ENCODE measurements at regions not wholly inside any gene's neighbourhood (a gene's known extent, or its start where the extent isn't known, plus 50 kb on each side); places are given as distances from the start of the nearest gene placed in this dataset.
A peak's percentile ranks its signal among the peaks of the same experiment; 100 is the strongest.

DNA sequence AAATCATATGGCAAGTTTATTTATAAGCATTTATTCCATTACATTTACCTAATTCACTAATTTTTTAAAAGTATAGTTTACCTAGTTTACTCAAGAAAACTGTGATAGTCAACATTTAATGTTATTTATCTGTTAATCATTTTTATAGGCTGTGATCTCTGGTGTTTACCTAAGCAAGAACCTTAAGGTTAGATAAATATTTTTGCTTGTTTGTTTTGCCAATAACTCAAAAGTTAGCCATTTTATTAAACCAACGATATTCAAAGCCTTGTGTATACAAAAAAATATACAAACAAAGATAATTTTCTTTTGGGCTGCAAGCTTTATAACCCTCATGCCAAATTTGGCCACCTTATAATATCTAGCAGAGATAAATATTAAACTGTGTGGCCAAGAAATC lies 157.3 kb downstream of the SLCO1B3 start:
- Histone ChIP-seq H3K27me3 (ENCODE audit: control insufficient read depth in 2 of 2, insufficient read depth in 2 of 2, low read length in 2 of 2) (no peaks in the 10 kb centered on the region), H3K27ac (ENCODE audit: low read depth, low read length) (no peak overlapping the region), H3K9me3 (ENCODE audit: control insufficient read depth in 2 of 3, low read length in 3 of 3) (no peaks in the 10 kb centered on the region), H3K36me3 (ENCODE audit: control insufficient read depth in 2 of 3, insufficient read depth in 3 of 3, low read length in 3 of 3) (no peaks in the 10 kb centered on the region), H3K4me1 (ENCODE audit: control insufficient read depth in 2 of 2, insufficient read depth in 2 of 2, low read length in 2 of 2) (no peaks in the 10 kb centered on the region), H3K4me3 (ENCODE audit: low read length) (no peak overlapping the region)
- no peak overlapping the region for H3K4me3 Mint-ChIP-seq
- ATAC-seq: no peak
- peaks cover 0 to 6% (median 2%) of the 10 kb centered on the region in 11 donors for H3K9me3 Mint-ChIP-seq
- peaks cover 0 to 3% (median 0%) of the 10 kb centered on the region in 7 donors for H3K4me1 Mint-ChIP-seq
- ChIA-PET POLR2A (no interaction called here), CTCF (no interaction called here)
- H3K36me3 Mint-ChIP-seq: no peaks in the 10 kb centered on the region
- H3K27ac Mint-ChIP-seq: no peak overlapping the region
- no peak for DNase-seq
- no peaks in the 10 kb centered on the region for H3K27me3 Mint-ChIP-seq
- intact Hi-C loops (cut with micrococcal nuclease): no loop called here

GRCh38 chr12:20969766-20970165 lies 159.3 kb downstream of the SLCO1B3 start:
- H3K9me3 ChIP-seq (ENCODE audit: control insufficient read depth in 2 of 3, low read length in 3 of 3): no peaks in the 10 kb centered on the region
- ATAC-seq (no peak), DNase-seq (no peak)
- H3K4me3 ChIP-seq (ENCODE audit: low read length): no peak overlapping the region
- no peaks in the 10 kb centered on the region for H3K36me3 Mint-ChIP-seq
- no peak overlapping the region for H3K27ac Mint-ChIP-seq
- ChIA-PET CTCF (no interaction called here), POLR2A (no interaction called here)
- no peak overlapping the region for H3K4me3 Mint-ChIP-seq
- no peaks in the 10 kb centered on the region for H3K4me1 ChIP-seq (ENCODE audit: control insufficient read depth in 2 of 2, insufficient read depth in 2 of 2, low read length in 2 of 2)
- H3K9me3 Mint-ChIP-seq: peaks cover 0 to 15% (median 5%) of the 10 kb centered on the region in 11 donors
- H3K27me3 ChIP-seq (ENCODE audit: control insufficient read depth in 2 of 2, insufficient read depth in 2 of 2, low read length in 2 of 2): no peaks in the 10 kb centered on the region
- H3K27ac ChIP-seq (ENCODE audit: low read depth, low read length): no peak overlapping the region
- intact Hi-C loops (cut with micrococcal nuclease): no loop called here
- H3K27me3 Mint-ChIP-seq: no peaks in the 10 kb centered on the region
- no peaks in the 10 kb centered on the region for H3K36me3 ChIP-seq (ENCODE audit: control insufficient read depth in 2 of 3, insufficient read depth in 3 of 3, low read length in 3 of 3)
- H3K4me1 Mint-ChIP-seq: peaks cover 0 to 3% (median 0%) of the 10 kb centered on the region in 7 donors

DNA sequence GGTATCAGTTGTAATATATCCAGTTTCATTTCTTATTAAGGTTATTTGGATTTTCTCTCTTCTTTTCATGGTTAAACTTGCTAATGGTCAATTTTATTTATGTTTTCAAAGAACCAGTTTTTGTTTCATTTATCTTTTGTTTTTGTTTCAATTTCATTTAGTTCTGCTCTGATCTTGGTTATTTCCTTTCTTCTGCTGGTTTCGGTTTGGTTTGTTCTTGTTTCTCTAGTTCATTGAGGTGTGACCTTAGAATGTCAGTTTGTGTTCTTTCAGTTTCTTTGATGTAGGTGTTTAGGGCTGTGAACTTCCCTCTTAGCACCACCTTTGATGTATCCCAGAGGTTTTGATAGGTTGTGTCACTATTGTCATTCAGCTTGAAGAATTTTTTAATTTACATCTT lies 145.6 kb upstream of the SLCO1B1 start:
- Histone ChIP-seq H3K4me1 (ENCODE audit: control insufficient read depth in 2 of 2, insufficient read depth in 2 of 2, low read length in 2 of 2) (no peaks in the 10 kb centered on the region), H3K4me3 (ENCODE audit: low read length) (no peak overlapping the region), H3K27ac (ENCODE audit: low read depth, low read length) (no peak overlapping the region), H3K9me3 (ENCODE audit: control insufficient read depth in 2 of 3, low read length in 3 of 3) (no peaks in the 10 kb centered on the region), H3K36me3 (ENCODE audit: control insufficient read depth in 2 of 3, insufficient read depth in 3 of 3, low read length in 3 of 3) (no peaks in the 10 kb centered on the region), H3K27me3 (ENCODE audit: control insufficient read depth in 2 of 2, insufficient read depth in 2 of 2, low read length in 2 of 2) (no peaks in the 10 kb centered on the region)
- ChIA-PET CTCF (no interaction called here), POLR2A (no interaction called here)
- ATAC-seq: no peak
- Mint-ChIP-seq H3K4me1 (peaks cover 0 to 4% (median 0%) of the 10 kb centered on the region in 7 donors), H3K9me3 (peaks cover 0 to 33% (median 14%) of the 10 kb centered on the region in 11 donors), H3K36me3 (peaks cover 0 to 4% (median 0%) of the 10 kb centered on the region in 5 donors), H3K4me3 (peak overlapping the region in 1 of 10 donors; percentile 12), H3K27ac (peak overlapping the region in 1 of 9 donors; percentile 3), H3K27me3 (no peaks in the 10 kb centered on the region)
- DNase-seq: no peak
- intact Hi-C loops (cut with micrococcal nuclease): no loop called here

GRCh38 chr12:21001778-21002177 lies 129.2 kb upstream of the SLCO1B1 start:
- Mint-ChIP-seq H3K27me3 (no peaks in the 10 kb centered on the region), H3K4me3 (no peak overlapping the region), H3K36me3 (no peaks in the 10 kb centered on the region), H3K9me3 (peaks cover 3 to 19% (median 11%) of the 10 kb centered on the region in 11 donors), H3K27ac (no peak overlapping the region), H3K4me1 (no peaks in the 10 kb centered on the region)
- H3K4me1 ChIP-seq (ENCODE audit: control insufficient read depth in 2 of 2, insufficient read depth in 2 of 2, low read length in 2 of 2): no peaks in the 10 kb centered on the region
- no peak overlapping the region for H3K4me3 ChIP-seq (ENCODE audit: low read length)
- no peak overlapping the region for H3K27ac ChIP-seq (ENCODE audit: low read depth, low read length)
- H3K9me3 ChIP-seq (ENCODE audit: control insufficient read depth in 2 of 3, low read length in 3 of 3): no peaks in the 10 kb centered on the region
- POLR2A ChIA-PET: no interaction called here
- H3K36me3 ChIP-seq (ENCODE audit: control insufficient read depth in 2 of 3, insufficient read depth in 3 of 3, low read length in 3 of 3): no peaks in the 10 kb centered on the region
- no peak for DNase-seq
- CTCF ChIA-PET: no interaction called here
- ATAC-seq: no peak
- H3K27me3 ChIP-seq (ENCODE audit: control insufficient read depth in 2 of 2, insufficient read depth in 2 of 2, low read length in 2 of 2): no peaks in the 10 kb centered on the region
- intact Hi-C loops (cut with micrococcal nuclease): no loop called here

GRCh38 chr12:21025656-21026055 lies 105.3 kb upstream of the SLCO1B1 start:
- Mint-ChIP-seq H3K4me3 (no peak overlapping the region), H3K27me3 (no peaks in the 10 kb centered on the region), H3K9me3 (peaks cover 0 to 15% (median 3%) of the 10 kb centered on the region in 11 donors), H3K27ac (no peak overlapping the region), H3K36me3 (no peaks in the 10 kb centered on the region), H3K4me1 (no peaks in the 10 kb centered on the region)
- Histone ChIP-seq H3K36me3 (ENCODE audit: control insufficient read depth in 2 of 3, insufficient read depth in 3 of 3, low read length in 3 of 3) (no peaks in the 10 kb centered on the region), H3K9me3 (ENCODE audit: control insufficient read depth in 2 of 3, low read length in 3 of 3) (no peaks in the 10 kb centered on the region), H3K27ac (ENCODE audit: low read depth, low read length) (no peak overlapping the region), H3K27me3 (ENCODE audit: control insufficient read depth in 2 of 2, insufficient read depth in 2 of 2, low read length in 2 of 2) (no peaks in the 10 kb centered on the region), H3K4me3 (ENCODE audit: low read length) (no peak overlapping the region), H3K4me1 (ENCODE audit: control insufficient read depth in 2 of 2, insufficient read depth in 2 of 2, low read length in 2 of 2) (no peaks in the 10 kb centered on the region)
- intact Hi-C loops (cut with micrococcal nuclease): no loop called here
- ATAC-seq: no peak
- no peak for DNase-seq
- POLR2A ChIA-PET: no interaction called here
- CTCF ChIA-PET: no interaction called here

DNA sequence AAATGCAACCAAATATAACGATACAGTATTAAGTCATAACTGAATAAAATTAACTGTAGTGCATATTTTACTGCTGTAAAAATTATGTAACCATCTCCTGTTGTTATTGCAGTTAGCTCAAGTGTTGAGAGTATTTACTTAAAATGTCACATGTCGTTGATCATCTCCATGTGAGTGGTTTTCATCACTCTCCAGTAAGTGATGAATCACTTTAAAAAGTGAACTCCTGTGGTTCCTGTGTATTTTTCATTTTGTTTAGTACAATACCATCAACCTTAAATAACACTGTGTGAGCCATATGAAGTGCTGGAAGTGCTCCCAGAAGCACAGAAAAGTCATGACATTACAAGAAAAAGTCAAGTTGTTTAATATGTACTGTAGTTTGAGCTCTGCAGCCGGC lies 104.7 kb upstream of the SLCO1B1 start:
- Mint-ChIP-seq H3K4me1 (no peaks in the 10 kb centered on the region), H3K36me3 (no peaks in the 10 kb centered on the region), H3K9me3 (peaks cover 0 to 15% (median 3%) of the 10 kb centered on the region in 11 donors), H3K27ac (no peak overlapping the region), H3K27me3 (no peaks in the 10 kb centered on the region), H3K4me3 (no peak overlapping the region)
- Histone ChIP-seq H3K4me1 (ENCODE audit: control insufficient read depth in 2 of 2, insufficient read depth in 2 of 2, low read length in 2 of 2) (no peaks in the 10 kb centered on the region), H3K27ac (ENCODE audit: low read depth, low read length) (no peak overlapping the region), H3K4me3 (ENCODE audit: low read length) (no peak overlapping the region), H3K27me3 (ENCODE audit: control insufficient read depth in 2 of 2, insufficient read depth in 2 of 2, low read length in 2 of 2) (no peaks in the 10 kb centered on the region), H3K36me3 (ENCODE audit: control insufficient read depth in 2 of 3, insufficient read depth in 3 of 3, low read length in 3 of 3) (no peaks in the 10 kb centered on the region), H3K9me3 (ENCODE audit: control insufficient read depth in 2 of 3, low read length in 3 of 3) (no peaks in the 10 kb centered on the region)
- DNase-seq (no peak), ATAC-seq (no peak)
- ChIA-PET POLR2A (no interaction called here), CTCF (no interaction called here)
- intact Hi-C loops (cut with micrococcal nuclease): no loop called here

- H3K9me3 ChIP-seq (ENCODE audit: control insufficient read depth in 2 of 3, low read length in 3 of 3): no peaks in the 10 kb centered on the region
- ChIA-PET POLR2A (no interaction called here), CTCF (no interaction called here)
- Mint-ChIP-seq H3K27ac (no peak overlapping the region), H3K27me3 (no peaks in the 10 kb centered on the region), H3K9me3 (peaks cover 0 to 2% (median 0%) of the 10 kb centered on the region in 11 donors), H3K4me1 (peaks cover 0 to 1% (median 0%) of the 10 kb centered on the region in 7 donors), H3K36me3 (no peaks in the 10 kb centered on the region), H3K4me3 (no peak overlapping the region)
- DNase-seq: no peak
- ATAC-seq: no peak
- H3K27me3 ChIP-seq (ENCODE audit: control insufficient read depth in 2 of 2, insufficient read depth in 2 of 2, low read length in 2 of 2): no peaks in the 10 kb centered on the region
- H3K4me3 ChIP-seq (ENCODE audit: low read length): no peak overlapping the region
- H3K4me1 ChIP-seq (ENCODE audit: control insufficient read depth in 2 of 2, insufficient read depth in 2 of 2, low read length in 2 of 2): no peaks in the 10 kb centered on the region
- intact Hi-C loops (cut with micrococcal nuclease): no loop called here
- no peak overlapping the region for H3K27ac ChIP-seq (ENCODE audit: low read depth, low read length)
- no peaks in the 10 kb centered on the region for H3K36me3 ChIP-seq (ENCODE audit: control insufficient read depth in 2 of 3, insufficient read depth in 3 of 3, low read length in 3 of 3)
These were observed 76.7 kb upstream of the SLCO1B1 start for GRCh38 chr12:21054334-21054733.
